Effector memory CD4-positive, alpha-beta T cell (primary cell): ENCODE measurements at regions not wholly inside any gene's neighbourhood (a gene's known extent, or its start where the extent isn't known, plus 50 kb on each side); places are given as distances from the start of the nearest gene placed in this dataset.

ENCODE experiments used
- DNase-seq, 3 donors: peaks; one replicate each; pipeline ENCODE4 v3.0.0-alpha.2; 2020
- H3K27ac ChIP-seq: 2 replicates; pipeline ENCODE4 v1.7.0; 2013; ENCODE audit warnings: mild to moderate bottlenecking, low read length, moderate library complexity; ENCODE audit not compliant: insufficient read depth, poor library complexity, severe bottlenecking
- H3K27me3 ChIP-seq: replicated peaks from 2 replicates; pipeline ENCODE4 v1.7.0; 2013; ENCODE audit warnings: mild to moderate bottlenecking, low read length; ENCODE audit not compliant: insufficient read depth, control insufficient read depth, poor library complexity, severe bottlenecking
- H3K36me3 ChIP-seq: 2 replicates; pipeline ENCODE4 v1.7.0; 2013; ENCODE audit warnings: mild to moderate bottlenecking, low read length, moderate library complexity; ENCODE audit not compliant: control insufficient read depth, insufficient read depth
- H3K4me1 ChIP-seq: 2 replicates; pipeline ENCODE4 v1.7.0; 2013; ENCODE audit warnings: low read length, mild to moderate bottlenecking; ENCODE audit not compliant: control insufficient read depth, insufficient read depth, poor library complexity, severe bottlenecking
- H3K4me3 ChIP-seq: 2 replicates; pipeline ENCODE4 v1.7.0; 2013; ENCODE audit warnings: low read length, low read depth, mild to moderate bottlenecking; ENCODE audit not compliant: insufficient read depth, poor library complexity, severe bottlenecking
- H3K9me3 ChIP-seq: 2 replicates; pipeline ENCODE4 v1.7.0; 2013; ENCODE audit warnings: mild to moderate bottlenecking, low read length, moderate library complexity; ENCODE audit not compliant: control insufficient read depth

DNA sequence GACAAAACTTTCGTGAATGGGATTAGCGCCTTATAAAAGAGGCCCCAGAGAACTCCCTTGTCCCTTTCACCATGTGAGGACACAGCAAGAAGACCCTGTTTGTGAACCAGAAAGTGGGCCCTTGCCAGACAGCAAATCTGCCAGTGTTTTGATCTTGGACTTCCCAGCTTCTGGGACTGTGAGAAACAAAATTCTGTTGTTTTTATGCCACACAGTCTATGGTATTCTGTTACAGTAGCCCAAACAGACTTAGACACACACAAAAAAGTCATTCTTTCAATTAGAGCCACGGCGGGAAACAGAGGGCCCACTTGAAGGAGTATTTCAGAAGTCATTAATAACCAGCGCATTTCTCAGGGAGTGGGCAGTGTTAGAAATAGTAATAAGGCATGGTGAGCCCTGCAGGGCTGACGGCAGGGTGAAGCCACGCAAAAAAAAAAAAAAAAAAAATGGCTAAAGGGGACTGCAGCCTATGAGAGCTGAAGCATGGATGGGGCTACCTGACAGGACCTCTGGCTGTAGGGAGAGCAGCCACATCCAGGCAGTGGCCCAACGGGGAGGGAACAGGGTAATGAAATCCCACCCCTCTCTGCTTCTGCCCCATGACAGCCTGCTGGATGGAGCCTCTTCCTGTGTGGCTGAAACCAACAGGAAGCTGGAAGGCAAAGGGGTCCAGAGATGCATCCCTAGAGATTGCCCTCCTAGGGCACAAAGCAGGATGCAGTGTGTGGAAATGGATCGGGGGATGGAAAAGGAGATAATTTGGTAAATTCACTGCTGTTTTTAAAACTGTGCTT, 189.3 kb downstream of the KCNS3 start:
- Histone ChIP-seq H3K27me3 (no peaks in the 10 kb centered on the region), H3K36me3 (no peaks in the 10 kb centered on the region), H3K9me3 (no peaks in the 10 kb centered on the region), H3K4me3 (no peak overlapping the region), H3K27ac (no peak overlapping the region), H3K4me1 (no peaks in the 10 kb centered on the region)
- DNase-seq: no peak

DNA sequence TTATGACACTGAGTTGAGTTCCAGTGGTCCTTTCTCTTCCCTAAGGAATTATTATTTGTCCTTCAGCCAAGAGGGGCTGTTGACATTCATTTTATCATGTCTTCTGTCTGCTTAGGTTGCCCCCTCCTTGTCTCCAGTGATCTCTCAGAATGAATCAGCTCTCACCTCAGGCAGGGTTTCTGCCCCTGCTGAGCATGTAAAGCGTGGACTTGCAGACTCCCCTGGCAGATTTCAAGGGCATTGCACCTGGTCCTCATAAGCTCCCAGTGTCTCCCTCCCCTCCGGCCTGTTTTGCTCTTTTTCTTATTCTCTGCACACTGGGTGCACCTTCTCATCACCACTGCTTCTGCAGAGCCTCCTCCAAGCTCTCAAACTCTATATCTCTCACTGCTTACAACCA, 188.4 kb downstream of the KCNS3 start:
- no peaks in the 10 kb centered on the region for H3K4me1 ChIP-seq
- H3K27me3 ChIP-seq: no peaks in the 10 kb centered on the region
- no peak for DNase-seq
- no peak overlapping the region for H3K4me3 ChIP-seq
- no peaks in the 10 kb centered on the region for H3K9me3 ChIP-seq
- H3K27ac ChIP-seq: no peak overlapping the region
- H3K36me3 ChIP-seq: no peaks in the 10 kb centered on the region

DNA sequence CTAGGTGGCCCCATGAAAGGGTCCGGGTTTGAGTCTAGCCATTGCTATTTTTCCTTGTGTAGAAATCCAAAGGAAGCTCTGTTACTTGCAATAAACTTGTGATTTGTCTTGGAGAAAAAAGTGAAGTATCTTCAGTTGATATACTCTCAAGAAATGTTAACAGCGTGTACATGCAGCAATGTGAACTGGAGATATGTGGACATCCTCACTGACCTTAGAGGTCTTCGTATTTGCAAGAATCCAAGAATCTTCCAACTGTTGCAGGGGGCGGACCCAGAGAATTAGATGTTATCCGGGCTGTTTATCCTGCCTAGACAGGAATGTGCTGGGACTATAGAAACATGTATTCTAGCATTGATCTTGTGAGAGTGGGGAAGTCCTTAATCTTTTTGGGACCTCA, 187.6 kb downstream of the KCNS3 start:
- no peak for DNase-seq
- Histone ChIP-seq H3K36me3 (no peaks in the 10 kb centered on the region), H3K4me1 (no peaks in the 10 kb centered on the region), H3K27ac (no peak overlapping the region), H3K27me3 (no peaks in the 10 kb centered on the region), H3K4me3 (no peak overlapping the region), H3K9me3 (no peaks in the 10 kb centered on the region)

DNA sequence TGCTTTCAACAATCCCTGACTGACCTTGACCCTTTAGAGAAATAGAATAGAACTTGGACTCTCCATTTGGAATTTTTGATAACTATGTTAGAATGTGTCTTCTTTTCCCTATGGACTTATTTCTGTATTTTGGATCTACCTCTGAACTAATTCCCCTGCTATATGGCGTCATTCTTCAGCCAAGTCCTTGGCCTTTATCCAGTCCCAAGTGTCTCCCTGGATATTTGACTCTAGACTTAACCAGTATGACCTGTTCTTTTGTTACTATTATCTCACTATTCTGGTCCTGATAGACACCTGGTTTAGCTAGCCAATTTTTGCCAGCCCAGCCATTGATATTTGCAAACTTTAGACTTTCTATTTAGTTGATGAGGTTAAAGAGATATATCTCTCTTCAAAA, 186.8 kb downstream of the KCNS3 start:
- Histone ChIP-seq H3K36me3 (no peaks in the 10 kb centered on the region), H3K27me3 (no peaks in the 10 kb centered on the region), H3K4me1 (no peaks in the 10 kb centered on the region), H3K4me3 (no peak overlapping the region), H3K27ac (no peak overlapping the region), H3K9me3 (no peaks in the 10 kb centered on the region)
- DNase-seq: no peak

DNA sequence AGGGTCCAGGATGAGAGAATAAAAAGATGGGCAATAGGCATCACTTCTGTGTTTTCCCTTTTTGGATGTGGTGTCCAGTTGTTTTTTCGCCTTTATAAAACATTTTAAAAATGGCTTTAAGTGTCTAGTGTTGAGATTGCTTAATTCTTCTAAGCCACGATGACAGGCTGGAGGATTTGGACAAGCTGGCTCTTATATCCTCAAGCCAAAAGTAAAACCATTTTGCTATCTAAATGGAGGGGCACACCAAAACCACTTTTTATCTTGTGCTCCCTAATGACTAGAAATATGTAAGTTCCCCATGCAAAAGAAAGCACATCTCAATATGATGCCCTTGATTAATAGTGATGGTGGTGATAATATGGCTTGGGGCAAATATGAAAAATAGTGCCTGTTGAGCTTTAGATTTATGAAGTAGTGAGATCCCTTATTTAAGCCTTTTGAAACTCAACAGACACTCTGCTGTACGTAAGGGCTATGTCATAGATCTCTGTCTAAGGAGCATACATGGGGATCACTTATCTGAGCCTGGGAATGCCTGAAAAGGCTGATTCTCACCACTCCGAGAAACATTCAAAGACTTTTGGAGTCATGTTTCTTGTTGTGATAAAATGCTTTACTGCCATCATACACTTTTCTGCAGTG, 185.5 kb downstream of the KCNS3 start:
- Histone ChIP-seq H3K27ac (no peak overlapping the region), H3K4me1 (no peaks in the 10 kb centered on the region), H3K9me3 (no peaks in the 10 kb centered on the region), H3K36me3 (no peaks in the 10 kb centered on the region), H3K27me3 (no peaks in the 10 kb centered on the region), H3K4me3 (no peak overlapping the region)
- no peak for DNase-seq

DNA sequence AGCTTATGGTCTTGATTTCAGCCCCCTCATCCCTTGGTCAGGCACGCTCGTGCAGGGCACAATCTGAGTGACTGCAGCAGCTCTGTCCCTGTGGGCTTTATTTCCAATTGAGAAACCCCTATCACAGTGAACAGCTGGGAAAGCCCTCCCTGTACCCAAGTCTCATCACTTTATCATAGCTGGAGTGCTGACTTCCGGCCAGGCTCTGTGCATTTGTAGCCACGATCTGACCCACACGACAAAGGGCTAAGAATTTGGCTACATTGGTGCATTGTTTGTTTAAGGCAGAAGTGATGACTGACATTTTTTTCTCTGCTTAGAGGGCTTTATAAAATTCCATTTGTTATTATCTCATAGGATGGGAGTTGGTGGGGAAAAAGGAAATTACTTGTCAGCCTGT, 184.4 kb downstream of the KCNS3 start:
- H3K27ac ChIP-seq: no peak overlapping the region
- H3K27me3 ChIP-seq: no peaks in the 10 kb centered on the region
- no peaks in the 10 kb centered on the region for H3K9me3 ChIP-seq
- H3K4me1 ChIP-seq: no peaks in the 10 kb centered on the region
- DNase-seq: no peak
- H3K36me3 ChIP-seq: no peaks in the 10 kb centered on the region
- H3K4me3 ChIP-seq: no peak overlapping the region

DNA sequence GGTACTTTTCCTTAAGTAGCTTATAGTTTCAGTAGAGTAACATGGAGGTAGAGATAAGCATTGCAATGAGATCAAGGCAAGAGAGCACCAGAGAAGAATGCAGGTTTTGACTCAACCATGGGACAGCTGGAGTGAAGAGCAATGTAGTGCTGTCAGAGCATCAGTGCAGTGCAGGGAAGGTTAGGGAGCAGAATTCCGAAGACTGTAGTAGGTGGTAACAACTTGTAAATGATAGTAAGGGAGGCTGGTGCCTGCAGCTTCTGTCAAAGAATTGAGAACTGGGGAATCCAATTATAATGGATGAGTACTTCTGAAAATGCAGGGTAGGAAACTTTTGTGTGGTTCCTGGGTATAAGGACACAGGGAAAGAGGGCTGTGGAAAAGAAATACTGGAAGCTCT, 183.2 kb downstream of the KCNS3 start:
- Histone ChIP-seq H3K36me3 (no peaks in the 10 kb centered on the region), H3K9me3 (no peaks in the 10 kb centered on the region), H3K27me3 (no peaks in the 10 kb centered on the region), H3K4me3 (no peak overlapping the region), H3K27ac (no peak overlapping the region), H3K4me1 (no peaks in the 10 kb centered on the region)
- DNase-seq: no peak

DNA sequence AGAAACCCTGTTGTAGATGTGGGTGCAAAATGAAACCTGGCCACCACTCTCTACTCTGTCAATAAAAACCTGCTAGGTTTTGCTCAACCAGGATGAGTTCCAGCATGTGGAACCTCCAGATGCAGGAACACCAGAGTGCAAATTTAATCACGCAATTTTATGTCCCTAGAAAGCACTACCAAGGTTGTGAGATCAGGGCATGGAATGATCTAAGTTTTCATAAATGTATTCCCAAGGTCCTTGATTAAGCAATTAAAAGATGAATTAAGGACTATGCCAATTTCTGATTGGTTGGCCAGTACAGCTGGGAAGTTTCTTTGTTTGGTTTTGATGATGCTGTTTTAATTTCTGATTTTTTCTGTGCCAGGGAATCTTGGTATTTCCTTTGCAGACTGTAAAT, 179.2 kb downstream of the KCNS3 start:
- Histone ChIP-seq H3K4me3 (no peak overlapping the region), H3K27me3 (no peaks in the 10 kb centered on the region), H3K36me3 (no peaks in the 10 kb centered on the region), H3K27ac (no peak overlapping the region), H3K9me3 (no peaks in the 10 kb centered on the region), H3K4me1 (no peaks in the 10 kb centered on the region)
- no peak for DNase-seq

DNA sequence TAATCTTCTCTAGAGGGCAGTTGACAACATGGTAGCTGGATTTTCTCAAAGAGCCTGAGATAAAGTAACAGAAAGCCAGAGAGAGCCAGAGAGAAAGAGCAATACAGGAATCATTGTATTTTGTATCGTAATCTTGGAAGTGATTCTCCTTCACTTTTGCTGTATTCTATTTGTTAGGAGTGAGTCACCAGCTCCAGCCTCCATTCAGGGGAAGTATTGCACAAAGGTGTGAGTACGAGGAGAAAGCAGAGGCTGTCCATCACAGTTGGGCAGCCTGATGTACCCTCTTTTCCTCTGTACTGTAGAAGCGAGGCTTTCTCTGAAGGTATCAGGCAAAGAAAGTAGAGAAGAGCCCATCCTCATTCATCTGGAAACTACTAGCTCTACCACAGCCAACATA, 176.8 kb downstream of the KCNS3 start:
- Histone ChIP-seq H3K9me3 (no peaks in the 10 kb centered on the region), H3K36me3 (no peaks in the 10 kb centered on the region), H3K4me3 (no peak overlapping the region), H3K27me3 (no peaks in the 10 kb centered on the region), H3K4me1 (no peaks in the 10 kb centered on the region), H3K27ac (no peak overlapping the region)
- no peak for DNase-seq

DNA sequence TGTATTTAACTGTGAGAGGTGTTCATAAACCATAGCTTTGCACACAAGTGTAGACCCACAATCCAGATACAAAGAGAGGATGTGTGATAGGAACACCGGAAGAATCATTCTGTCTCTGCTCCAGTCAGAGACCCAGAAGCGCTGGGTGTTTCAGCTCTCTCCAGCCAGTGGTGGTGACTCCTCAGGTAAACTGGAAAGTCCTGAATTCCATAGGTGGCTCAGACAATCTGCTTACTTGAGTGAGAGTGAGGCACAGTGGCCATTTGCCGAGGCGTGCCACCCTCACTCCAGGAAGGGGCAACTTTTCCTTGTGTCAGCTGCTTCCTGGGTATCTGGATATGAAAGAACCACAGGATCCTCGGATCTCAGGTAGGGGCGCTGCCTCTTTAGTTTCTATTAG, 171.5 kb downstream of the KCNS3 start:
- no peaks in the 10 kb centered on the region for H3K9me3 ChIP-seq
- H3K4me3 ChIP-seq: no peak overlapping the region
- DNase-seq: no peak
- no peaks in the 10 kb centered on the region for H3K27me3 ChIP-seq
- no peak overlapping the region for H3K27ac ChIP-seq
- H3K4me1 ChIP-seq: no peaks in the 10 kb centered on the region
- no peaks in the 10 kb centered on the region for H3K36me3 ChIP-seq
